GM20000 (cell line): ENCODE measurements at regions not wholly inside any gene's neighbourhood (a gene's known extent, or its start where the extent isn't known, plus 50 kb on each side); places are given as distances from the start of the nearest gene placed in this dataset.
"Not testable (repeated sequence)": the region's sequence is repeated elsewhere in the genome, so short reads cannot be mapped to it uniquely, and the experiment has no call there.

Experiments
- DNase-seq: peaks from one replicate; pipeline ENCODE4 v3.0.0; 2012; ENCODE audit warnings: low spot score
- CTCF ChIP-seq: IDR thresholded peaks from 2 replicates; pipeline ENCODE4 v1.5.1; 2012; ENCODE audit warnings: mild to moderate bottlenecking, control low read depth; ENCODE audit errors: extremely low read depth, missing control alignments

GRCh38 chr11:130562549-130562948, 114.1 kb downstream of the ADAMTS15 start:
- no peak for DNase-seq

GRCh38 chr11:130566360-130566759, 117.9 kb downstream of the ADAMTS15 start:
- DNase-seq = not testable (repeated sequence)

More at GRCh38 chr11:130562549-130562948, 114.1 kb downstream of the ADAMTS15 start:
- no peak for TF ChIP-seq CTCF

- no peak for DNase-seq
- no peak for TF ChIP-seq CTCF
Measured at GRCh38 chr11:130571519-130571918, 123.1 kb downstream of the ADAMTS15 start.

GRCh38 chr11:130571947-130572584, 123.6 kb downstream of the ADAMTS15 start:
- TF ChIP-seq CTCF = no peak
- no peak for DNase-seq

GRCh38 chr11:130573767-130574166, 125.3 kb downstream of the ADAMTS15 start:
- DNase-seq = no peak
- TF ChIP-seq CTCF = no peak

- no peak for DNase-seq
- TF ChIP-seq CTCF = no peak
Measured at GRCh38 chr11:130574740-130575139, 126.3 kb downstream of the ADAMTS15 start.

DNA sequence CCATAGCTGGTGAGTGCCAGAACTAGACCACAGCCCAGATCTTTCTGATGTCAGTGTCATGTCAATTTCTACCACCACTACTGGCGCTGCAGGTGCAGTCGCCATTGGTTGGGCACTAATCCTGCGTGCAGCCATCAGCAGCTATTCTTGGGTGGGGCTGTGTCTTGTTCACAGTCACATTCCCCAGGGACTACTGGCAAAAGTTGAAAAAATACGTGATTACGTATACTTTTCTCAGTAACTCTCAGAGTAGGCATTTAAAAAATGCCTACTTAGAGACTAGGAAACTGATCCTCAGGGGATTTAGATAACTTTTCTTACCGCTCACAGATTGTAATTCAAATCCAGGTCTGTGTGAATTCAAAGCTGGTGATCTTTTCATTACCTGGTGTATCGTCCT, 127.7 kb downstream of the ADAMTS15 start:
- DNase-seq = no peak
- no peak for TF ChIP-seq CTCF

DNA sequence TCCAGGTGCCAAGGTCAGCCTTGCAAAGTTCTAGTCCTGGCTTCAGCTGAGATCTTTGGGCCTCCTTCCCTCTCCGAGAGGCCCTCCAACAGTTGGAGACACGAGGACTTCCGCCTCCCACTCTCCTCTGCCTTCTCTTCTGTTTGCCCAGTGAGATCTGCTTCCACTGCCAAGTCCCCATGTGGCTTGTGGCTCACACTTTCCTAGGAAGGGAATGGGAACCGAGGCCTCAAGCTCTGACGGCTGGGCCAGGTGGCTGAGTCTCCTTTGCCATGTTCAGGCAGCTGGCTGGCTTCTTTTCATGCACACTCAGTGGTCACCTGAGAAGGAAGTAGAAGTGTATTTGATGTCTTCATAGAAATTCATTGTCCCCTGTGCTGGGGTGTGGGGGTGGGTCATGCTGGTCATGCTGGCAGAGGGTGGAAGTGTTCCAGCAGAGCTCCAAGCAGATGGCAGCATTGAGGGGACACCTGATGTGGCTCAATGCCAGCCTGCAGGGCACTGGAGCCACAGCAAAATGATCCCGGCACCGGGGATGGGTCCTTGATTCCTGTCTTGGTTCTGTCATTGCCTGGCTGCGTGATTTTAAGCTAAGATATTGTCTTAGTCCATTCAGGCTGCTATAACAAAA, 130.4 kb downstream of the ADAMTS15 start:
- no peak for DNase-seq
- no peak for TF ChIP-seq CTCF
